Nephron progenitor cell (in vitro differentiated cells): ENCODE measurements at regions not wholly inside any gene's neighbourhood (a gene's known extent, or its start where the extent isn't known, plus 50 kb on each side); places are given as distances from the start of the nearest gene placed in this dataset.

Experiments
- DNase-seq: peaks from one replicate; pipeline ENCODE4 v3.0.0; 2021
- H3K27ac Mint-ChIP-seq: 2 replicates; pipeline ENCODE4 v1.8.0; 2021; ENCODE audit warnings: mild to moderate bottlenecking, moderate library complexity, mixed read lengths
- H3K27me3 Mint-ChIP-seq: 2 replicates; pipeline ENCODE4 v1.8.0; 2021; ENCODE audit warnings: mild to moderate bottlenecking, low read depth, mixed read lengths; ENCODE audit not compliant: poor library complexity
- H3K36me3 Mint-ChIP-seq: 2 replicates; pipeline ENCODE4 v1.8.0; 2021; ENCODE audit warnings: low read depth, mixed read lengths
- H3K4me1 Mint-ChIP-seq: 2 replicates; pipeline ENCODE4 v1.8.0; 2021; ENCODE audit warnings: mixed read lengths
- H3K4me3 Mint-ChIP-seq: 2 replicates; pipeline ENCODE4 v1.8.0; 2021; ENCODE audit warnings: mild to moderate bottlenecking, moderate library complexity, mixed read lengths
- H3K9me3 Mint-ChIP-seq: 2 replicates; pipeline ENCODE4 v1.8.0; 2021; ENCODE audit warnings: mild to moderate bottlenecking, moderate library complexity, mixed read lengths
- TF ChIP-seq, protein P1 (sequence below): fragments of 200-600 bp; sonication (generic); IDR thresholded peaks from 2 replicates; pipeline ENCODE4 v1.5.0; 2021; ENCODE audit warnings: antibody characterized with exemption

- no peak overlapping the region for H3K4me3 Mint-ChIP-seq
- no peaks in the 10 kb centered on the region for H3K36me3 Mint-ChIP-seq
- H3K9me3 Mint-ChIP-seq: no peaks in the 10 kb centered on the region
- H3K27ac Mint-ChIP-seq: no peak overlapping the region
- no peaks in the 10 kb centered on the region for H3K4me1 Mint-ChIP-seq
- DNase-seq: no peak
- H3K27me3 Mint-ChIP-seq: peaks cover 3% of the 10 kb centered on the region
- TF ChIP-seq, protein P1, sequence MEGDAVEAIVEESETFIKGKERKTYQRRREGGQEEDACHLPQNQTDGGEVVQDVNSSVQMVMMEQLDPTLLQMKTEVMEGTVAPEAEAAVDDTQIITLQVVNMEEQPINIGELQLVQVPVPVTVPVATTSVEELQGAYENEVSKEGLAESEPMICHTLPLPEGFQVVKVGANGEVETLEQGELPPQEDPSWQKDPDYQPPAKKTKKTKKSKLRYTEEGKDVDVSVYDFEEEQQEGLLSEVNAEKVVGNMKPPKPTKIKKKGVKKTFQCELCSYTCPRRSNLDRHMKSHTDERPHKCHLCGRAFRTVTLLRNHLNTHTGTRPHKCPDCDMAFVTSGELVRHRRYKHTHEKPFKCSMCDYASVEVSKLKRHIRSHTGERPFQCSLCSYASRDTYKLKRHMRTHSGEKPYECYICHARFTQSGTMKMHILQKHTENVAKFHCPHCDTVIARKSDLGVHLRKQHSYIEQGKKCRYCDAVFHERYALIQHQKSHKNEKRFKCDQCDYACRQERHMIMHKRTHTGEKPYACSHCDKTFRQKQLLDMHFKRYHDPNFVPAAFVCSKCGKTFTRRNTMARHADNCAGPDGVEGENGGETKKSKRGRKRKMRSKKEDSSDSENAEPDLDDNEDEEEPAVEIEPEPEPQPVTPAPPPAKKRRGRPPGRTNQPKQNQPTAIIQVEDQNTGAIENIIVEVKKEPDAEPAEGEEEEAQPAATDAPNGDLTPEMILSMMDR: no peak
Observed at GRCh38 chr5:18299166-18299565, 664.9 kb downstream of the TAF11L14 start.

DNA sequence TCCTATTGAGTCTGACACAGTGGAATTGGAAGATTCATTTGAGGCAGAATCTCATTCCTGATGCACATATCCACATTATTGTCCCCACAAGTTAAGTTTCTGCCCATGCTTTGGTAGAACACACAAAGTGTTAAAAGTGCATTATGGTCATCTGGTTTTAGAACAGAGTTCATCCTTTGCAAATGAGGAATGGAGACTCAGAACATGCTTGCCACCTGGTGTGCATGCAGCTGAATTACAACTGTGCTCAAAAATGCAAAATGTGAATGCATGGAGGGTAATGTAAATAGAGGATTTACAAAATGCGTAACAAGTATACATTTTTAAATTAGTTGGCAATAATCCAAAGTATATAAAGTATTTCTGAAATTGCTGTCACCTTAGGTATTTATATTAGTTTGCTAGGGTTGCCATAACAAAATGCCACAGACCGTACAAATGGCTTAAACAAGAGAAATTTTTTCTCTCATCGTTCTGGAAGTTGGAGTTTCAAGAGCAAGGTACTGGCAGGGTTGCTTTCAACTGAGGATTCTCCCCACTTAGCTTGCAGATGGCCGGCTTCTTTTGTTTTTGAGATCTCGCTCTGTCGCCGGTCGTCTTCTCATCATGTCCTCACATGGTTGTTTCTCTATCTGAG lies 671.1 kb downstream of the TAF11L14 start:
- peak; percentile 28 for DNase-seq
- H3K36me3 Mint-ChIP-seq: no peaks in the 10 kb centered on the region
- H3K9me3 Mint-ChIP-seq: peaks cover 14% of the 10 kb centered on the region
- TF ChIP-seq, protein P1: peak; percentile 81
- no peaks in the 10 kb centered on the region for H3K4me1 Mint-ChIP-seq
- no peak overlapping the region for H3K4me3 Mint-ChIP-seq
- H3K27me3 Mint-ChIP-seq: peaks cover 4% of the 10 kb centered on the region
- H3K27ac Mint-ChIP-seq: no peak overlapping the region

DNA sequence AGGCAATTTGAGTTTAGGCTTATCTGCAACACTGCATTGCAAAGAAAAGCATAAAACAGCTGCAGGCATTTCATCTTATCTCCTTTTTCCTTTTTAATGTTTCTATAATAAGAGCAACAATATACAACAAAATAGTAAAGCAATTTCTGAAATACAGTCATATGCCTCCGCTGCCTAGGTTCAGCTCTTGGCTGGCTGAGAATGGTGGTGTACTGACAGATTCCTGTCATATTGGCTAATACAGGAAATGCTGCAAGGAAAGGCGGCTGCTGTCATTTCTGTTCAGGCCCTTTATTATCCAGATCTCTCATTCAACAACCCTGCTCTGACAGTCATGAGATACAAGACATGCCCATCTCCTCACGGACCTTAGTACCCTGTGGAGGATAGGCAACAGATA lies 677.0 kb downstream of the TAF11L14 start:
- Mint-ChIP-seq H3K4me1 (peaks cover 5% of the 10 kb centered on the region), H3K4me3 (no peak overlapping the region), H3K36me3 (no peaks in the 10 kb centered on the region), H3K27ac (no peak overlapping the region), H3K9me3 (peaks cover 21% of the 10 kb centered on the region), H3K27me3 (peaks cover 10% of the 10 kb centered on the region)
- DNase-seq: no peak
- TF ChIP-seq, protein P1: no peak

DNA sequence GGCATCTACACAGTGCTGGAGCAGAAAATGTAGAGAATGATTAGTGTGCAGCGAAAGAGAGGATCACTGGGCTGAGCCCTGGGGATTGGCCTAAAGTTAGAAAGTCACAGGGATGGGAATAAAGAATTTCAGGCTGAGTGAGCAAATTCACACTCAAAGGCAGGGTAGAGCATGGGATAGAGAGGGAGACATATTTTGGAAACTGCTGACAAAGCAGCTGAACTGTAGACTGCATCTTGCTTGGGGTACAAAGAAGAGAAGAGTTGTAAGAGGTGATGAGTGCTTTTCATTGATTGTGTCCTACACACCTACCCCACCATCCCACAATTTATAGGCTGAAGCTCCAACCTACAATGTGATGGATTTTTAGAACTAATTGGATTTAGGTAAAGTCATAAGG lies 677.8 kb downstream of the TAF11L14 start:
- Mint-ChIP-seq H3K4me3 (no peak overlapping the region), H3K36me3 (no peaks in the 10 kb centered on the region), H3K9me3 (peaks cover 21% of the 10 kb centered on the region), H3K27ac (no peak overlapping the region), H3K27me3 (peaks cover 10% of the 10 kb centered on the region), H3K4me1 (peaks cover 5% of the 10 kb centered on the region)
- no peak for DNase-seq
- TF ChIP-seq, protein P1: no peak

GRCh38 chr5:18314192-18314778 lies 680.0 kb downstream of the TAF11L14 start:
- peaks cover 9% of the 10 kb centered on the region for H3K27me3 Mint-ChIP-seq
- H3K27ac Mint-ChIP-seq: no peak overlapping the region
- DNase-seq: peak; percentile 16
- H3K4me1 Mint-ChIP-seq: peaks cover 5% of the 10 kb centered on the region
- H3K36me3 Mint-ChIP-seq: no peaks in the 10 kb centered on the region
- H3K4me3 Mint-ChIP-seq: no peak overlapping the region
- TF ChIP-seq, protein P1: peak; percentile 73
- H3K9me3 Mint-ChIP-seq: peaks cover 13% of the 10 kb centered on the region
